ENCODE measurements at regions not wholly inside any gene's neighbourhood (a gene's known extent, or its start where the extent isn't known, plus 50 kb on each side); places are given as distances from the start of the nearest gene placed in this dataset.

- H3K27me3 ChIP-seq (ENCODE audit: control insufficient read depth in 1 of 2, insufficient read depth in 2 of 2, low read length in 2 of 2) = no peaks in the 10 kb centered on the region
- FAIRE-seq (no peak), ATAC-seq (no peak), DNase-seq (ENCODE audit: low spot score) (no peak)
- H3K27ac ChIP-seq (ENCODE audit: extremely low read length, insufficient read depth, low read length) = no peak overlapping the region
- H3K4me2 ChIP-seq (ENCODE audit: low read depth, low read length) = no peak overlapping the region
- no peaks in the 10 kb centered on the region for H3K79me2 ChIP-seq (ENCODE audit: insufficient read depth, low read length)
- no peak overlapping the region for H2AFZ ChIP-seq (ENCODE audit: low read length)
- H4K20me1 ChIP-seq (ENCODE audit: insufficient read depth, low read length) = no peaks in the 10 kb centered on the region
- no peak overlapping the region for H3K9ac ChIP-seq (ENCODE audit: insufficient read depth, low read depth, low read length)
- ChIA-PET CTCF (ENCODE audit: low intra/inter-chr PET ratio, low total read pairs) (no interaction called here), POLR2A (no interaction called here)
- no peak for TF ChIP-seq SP140L (CRISPR knock-in tag; IDR thresholded peaks at IDR 0.05; ENCODE audit: borderline replicate concordance)
- TF ChIP-seq ZNF296 (CRISPR knock-in tag; conservative IDR thresholded peaks at IDR 0.05) = no peak
- TF ChIP-seq ZBTB38 (CRISPR knock-in tag; IDR thresholded peaks at IDR 0.05) = no peak
- TF ChIP-seq NCOA5 (CRISPR knock-in tag; IDR thresholded peaks at IDR 0.05) = no peak
- no peak for TF ChIP-seq ZNF343 (CRISPR knock-in tag; IDR thresholded peaks at IDR 0.05)
- TF ChIP-seq ZNF143 (CRISPR knock-in tag; IDR thresholded peaks at IDR 0.05) = no peak
- no peak for TF ChIP-seq RBM22 (optimal IDR thresholded peaks at IDR 0.05; ENCODE audit: low read length)
- in situ Hi-C loops (cut with HindIII; ENCODE audit: extremely low pct_ligation_motif_present, low pct_unique_long_range_greater_than_20kb) (no loop called here), intact Hi-C loops (cut with micrococcal nuclease; ENCODE audit: unreplicated experiment) (no loop called here)
- H3K9me3 ChIP-seq (ENCODE audit: low read length) = no peaks in the 10 kb centered on the region
- no peak overlapping the region for H3K4me3 ChIP-seq (replicated peaks in 1 of 3; ENCODE audit: insufficient read depth in 1 of 3, low read depth in 2 of 3, low read length in 3 of 3)
- no peaks in the 10 kb centered on the region for H3K4me1 ChIP-seq (ENCODE audit: insufficient read depth, low read length)
- no TSS peak for BruUV-seq (replicated peaks)
- no peaks in the 10 kb centered on the region for H3K36me3 ChIP-seq (replicated peaks in 1 of 2; ENCODE audit: control insufficient read depth in 1 of 2, insufficient read depth in 2 of 2, low read length in 2 of 2)
- 91% methylated on average over 1 of the region's 1 CpG for WGBS (ENCODE audit: low lambda C conversion rate)
These were observed 509.3 kb upstream of the MAN1A1 start for GRCh38 chr6:119858901-119859300.

GRCh38 chr6:119856136-119856535 is 506.6 kb upstream of the MAN1A1 start:
- no peak for FAIRE-seq
- CTCF ChIA-PET (ENCODE audit: low intra/inter-chr PET ratio, low total read pairs) = no interaction called here

More at GRCh38 chr6:119856136-119856535, 506.6 kb upstream of the MAN1A1 start:
- DNase-seq (ENCODE audit: low spot score) = no peak
- peak overlapping the region; percentile 18; the same call in 1 of the 2 replicates for H3K4me2 ChIP-seq (ENCODE audit: low read depth, low read length)
- H3K27me3 ChIP-seq (ENCODE audit: control insufficient read depth in 1 of 2, insufficient read depth in 2 of 2, low read length in 2 of 2) = no peaks in the 10 kb centered on the region
- TF ChIP-seq ZNF354B (CRISPR knock-in tag; IDR thresholded peaks at IDR 0.05) (no peak), HNRNPLL (IDR thresholded peaks at IDR 0.05; ENCODE audit: low read depth, low read length, poor library complexity, severe bottlenecking) (no peak), CREB1 (IDR thresholded peaks at IDR 0.05) (no peak), CREB1 (CRISPR knock-in tag; IDR thresholded peaks at IDR 0.05) (no peak)
- 4% methylated on average over 3 of the region's 3 CpGs for WGBS (ENCODE audit: low lambda C conversion rate)
- peak; percentile 45; the same call in 1 of the 3 replicates for ATAC-seq
- no TSS peak for BruUV-seq (replicated peaks)
- intact Hi-C loops (cut with micrococcal nuclease; ENCODE audit: unreplicated experiment) = no loop called here
- H3K27ac ChIP-seq (ENCODE audit: extremely low read length, insufficient read depth, low read length) = no peak overlapping the region
- H3K4me3 ChIP-seq (replicated peaks in 1 of 3; ENCODE audit: insufficient read depth in 1 of 3, low read depth in 2 of 3, low read length in 3 of 3) = no peak overlapping the region; a peak in 1 of 6 replicates
- in situ Hi-C loops (cut with HindIII; ENCODE audit: extremely low pct_ligation_motif_present, low pct_unique_long_range_greater_than_20kb) = no loop called here
- no peak overlapping the region for H3K9ac ChIP-seq (ENCODE audit: insufficient read depth, low read depth, low read length)
- H3K79me2 ChIP-seq (ENCODE audit: insufficient read depth, low read length) = no peaks in the 10 kb centered on the region
- H3K36me3 ChIP-seq (replicated peaks in 1 of 2; ENCODE audit: control insufficient read depth in 1 of 2, insufficient read depth in 2 of 2, low read length in 2 of 2) = no peaks in the 10 kb centered on the region
- no peaks in the 10 kb centered on the region for H3K4me1 ChIP-seq (ENCODE audit: insufficient read depth, low read length)
- H2AFZ ChIP-seq (ENCODE audit: low read length) = peak overlapping the region; percentile 62
- no peaks in the 10 kb centered on the region for H4K20me1 ChIP-seq (ENCODE audit: insufficient read depth, low read length)
- POLR2A ChIA-PET = no interaction called here
- no peaks in the 10 kb centered on the region for H3K9me3 ChIP-seq (ENCODE audit: low read length)
